GM21423 (cell line): ENCODE measurements at regions not wholly inside any gene's neighbourhood (a gene's known extent, or its start where the extent isn't known, plus 50 kb on each side); places are given as distances from the start of the nearest gene placed in this dataset.
"Not testable (repeated sequence)": the region's sequence is repeated elsewhere in the genome, so short reads cannot be mapped to it uniquely, and the experiment has no call there.

Experiments
- ATAC-seq: cut with Tn5 transposase; IDR thresholded peaks from one replicate; pipeline ENCODE4 v1.9.1; 2021; ENCODE audit warnings: mild to moderate bottlenecking, moderate library complexity; ENCODE audit not compliant: unreplicated experiment

DNA sequence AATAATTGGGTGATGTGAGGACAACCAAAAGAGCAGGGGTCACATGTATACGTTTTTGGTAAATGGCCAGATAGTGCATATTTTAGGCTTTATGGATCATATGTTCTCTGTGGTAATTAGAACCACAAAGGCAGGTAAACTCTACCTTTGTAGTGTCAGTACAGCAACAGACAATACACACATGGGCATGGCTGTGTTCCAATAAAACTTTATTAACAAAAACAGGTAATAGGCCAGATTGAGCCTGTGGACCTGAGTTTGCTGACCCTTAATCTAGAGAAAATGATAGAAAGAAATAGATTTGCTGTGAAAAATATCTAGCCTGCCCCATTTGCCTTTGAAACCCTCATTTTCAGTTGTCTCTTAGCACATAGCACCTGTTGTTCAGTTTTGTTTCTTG, 177.2 kb upstream of the CXCR4 start:
- no peak for ATAC-seq

DNA sequence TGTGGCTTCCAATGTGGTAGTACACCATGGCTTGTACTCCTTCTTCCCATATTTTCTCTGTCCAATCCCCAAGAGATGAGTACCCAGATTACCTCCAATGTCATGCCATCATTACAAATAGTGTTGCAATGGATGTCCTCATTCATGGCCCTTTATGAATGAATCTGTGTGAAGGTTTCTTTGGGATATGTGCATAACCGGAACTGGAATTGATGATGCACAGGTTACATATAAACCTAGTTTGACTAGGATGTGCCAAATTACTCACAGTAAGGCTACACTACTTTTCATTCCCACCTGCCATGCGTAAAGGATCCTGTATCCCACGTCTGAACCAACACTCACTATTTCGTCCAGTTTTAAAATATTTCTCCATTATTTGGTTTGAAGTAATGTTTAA, 173.9 kb upstream of the CXCR4 start:
- ATAC-seq = no peak

DNA sequence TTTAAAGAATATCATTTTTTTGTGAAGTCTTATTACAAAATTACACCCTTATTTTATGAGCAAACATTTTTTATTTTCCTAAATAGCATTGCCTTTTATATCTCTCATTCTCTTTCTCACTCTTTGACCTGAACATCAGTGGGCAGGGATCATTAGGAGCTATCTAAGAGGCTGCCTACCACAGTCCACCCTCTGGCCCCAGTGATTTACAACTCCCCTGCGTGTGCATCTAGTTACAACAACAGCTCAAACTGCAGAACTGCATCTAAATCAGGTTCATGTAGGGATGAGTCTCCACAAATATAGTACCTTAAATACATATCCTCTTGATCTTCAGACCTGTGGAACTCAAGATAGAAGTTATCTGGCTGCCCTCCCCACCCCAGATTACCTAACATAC, 172.4 kb upstream of the CXCR4 start:
- no peak for ATAC-seq

DNA sequence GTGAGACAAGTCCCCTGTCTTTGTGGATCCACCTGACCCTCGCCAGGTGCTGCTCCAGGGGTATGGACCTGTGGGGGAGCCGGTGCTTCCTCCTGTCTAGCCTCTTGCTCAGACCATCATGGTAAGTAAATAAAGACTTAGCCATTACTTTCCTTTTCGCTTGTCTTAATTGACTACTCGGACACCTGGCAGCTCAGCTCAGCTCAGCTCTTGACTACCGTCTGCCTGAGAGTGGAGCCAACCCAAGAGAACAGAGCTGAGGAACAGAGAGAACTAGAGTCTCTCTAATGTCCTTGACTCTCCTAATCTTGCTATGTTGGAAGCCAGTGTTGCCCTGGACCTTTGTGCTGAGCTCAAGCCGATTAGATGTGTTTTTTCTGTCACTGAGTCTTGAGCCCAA, 170.3 kb upstream of the CXCR4 start:
- ATAC-seq = no peak

DNA sequence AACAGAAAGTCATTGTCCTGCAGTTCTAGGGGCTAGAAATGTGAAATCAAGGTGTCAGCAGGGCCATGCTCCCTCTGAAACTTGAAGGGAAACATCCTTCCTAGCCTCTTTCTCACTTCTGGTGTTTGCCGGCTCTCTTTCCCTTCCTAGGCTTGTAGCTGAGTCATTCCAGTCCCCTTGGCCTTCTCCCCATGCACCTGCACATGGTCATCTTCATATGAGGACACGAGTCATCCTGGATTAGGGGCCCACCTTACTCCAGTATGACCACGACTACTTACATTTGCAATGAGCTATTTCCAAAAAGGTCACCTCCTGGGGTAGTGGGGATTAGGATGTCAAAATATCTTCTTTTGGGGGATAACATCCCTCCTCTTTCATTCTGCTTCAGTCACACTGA, 168.5 kb upstream of the CXCR4 start:
- ATAC-seq = no peak

DNA sequence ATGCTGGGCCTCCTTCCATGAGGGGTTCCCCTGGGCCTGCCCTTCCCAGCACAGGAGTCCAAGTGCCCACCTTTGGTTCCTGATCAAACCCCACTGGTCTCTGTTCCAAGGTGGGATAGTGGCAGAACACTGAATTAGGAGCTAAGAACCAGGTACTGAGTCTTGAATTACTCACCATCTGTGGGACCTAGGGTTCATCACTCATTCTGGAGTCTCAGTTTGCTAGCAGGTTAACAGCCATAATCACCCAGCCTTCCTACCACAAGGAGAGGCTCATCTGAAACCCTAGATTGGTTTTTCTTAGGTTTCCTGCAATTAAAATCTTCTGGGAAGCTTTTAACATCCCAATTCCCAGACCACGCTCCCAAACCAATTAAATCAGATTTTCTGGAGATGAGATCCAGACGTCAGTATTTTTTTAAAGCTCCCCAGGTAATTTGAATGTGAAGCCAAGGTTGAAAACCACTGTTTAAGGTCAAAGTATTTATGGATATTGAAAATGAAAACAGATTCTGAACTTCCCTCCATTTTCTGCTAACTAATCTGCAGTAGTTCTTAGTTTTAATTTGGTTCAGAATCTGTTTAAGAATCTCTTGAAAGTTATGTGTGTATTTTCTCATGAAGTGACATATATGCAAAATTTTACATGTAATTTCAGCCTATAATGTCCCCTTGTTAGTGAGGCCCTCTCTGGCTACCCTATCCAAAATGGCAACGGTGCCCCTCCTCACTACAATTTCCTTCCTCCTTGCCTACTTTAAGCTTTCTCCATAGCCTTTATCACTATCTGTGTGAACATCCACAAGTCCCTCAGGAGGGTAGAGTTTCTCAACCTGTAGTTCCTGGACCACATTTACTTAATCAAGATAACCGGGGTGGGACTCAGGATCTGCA, 166.5 kb upstream of the CXCR4 start:
- ATAC-seq = no peak

DNA sequence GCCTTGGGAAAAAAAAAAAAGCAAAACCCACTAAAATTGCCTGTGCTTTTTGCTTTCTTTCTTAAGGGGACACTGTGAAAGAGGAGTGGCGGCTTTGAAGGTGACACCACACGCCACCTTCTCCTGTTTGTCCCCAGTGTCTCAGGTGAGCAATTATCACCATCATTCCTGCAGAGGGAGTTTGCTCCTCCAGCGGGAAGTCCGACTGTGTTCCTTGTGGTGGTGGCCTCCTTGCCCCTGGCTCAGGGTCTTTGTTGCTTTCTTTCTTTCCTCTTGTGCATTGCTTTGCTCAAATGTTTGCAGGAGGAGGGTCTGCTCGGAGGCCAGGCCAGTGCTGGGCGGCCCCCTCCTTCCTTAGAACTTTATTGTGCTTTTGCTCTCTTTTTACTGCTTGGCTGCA, 164.3 kb upstream of the CXCR4 start:
- no peak for ATAC-seq

DNA sequence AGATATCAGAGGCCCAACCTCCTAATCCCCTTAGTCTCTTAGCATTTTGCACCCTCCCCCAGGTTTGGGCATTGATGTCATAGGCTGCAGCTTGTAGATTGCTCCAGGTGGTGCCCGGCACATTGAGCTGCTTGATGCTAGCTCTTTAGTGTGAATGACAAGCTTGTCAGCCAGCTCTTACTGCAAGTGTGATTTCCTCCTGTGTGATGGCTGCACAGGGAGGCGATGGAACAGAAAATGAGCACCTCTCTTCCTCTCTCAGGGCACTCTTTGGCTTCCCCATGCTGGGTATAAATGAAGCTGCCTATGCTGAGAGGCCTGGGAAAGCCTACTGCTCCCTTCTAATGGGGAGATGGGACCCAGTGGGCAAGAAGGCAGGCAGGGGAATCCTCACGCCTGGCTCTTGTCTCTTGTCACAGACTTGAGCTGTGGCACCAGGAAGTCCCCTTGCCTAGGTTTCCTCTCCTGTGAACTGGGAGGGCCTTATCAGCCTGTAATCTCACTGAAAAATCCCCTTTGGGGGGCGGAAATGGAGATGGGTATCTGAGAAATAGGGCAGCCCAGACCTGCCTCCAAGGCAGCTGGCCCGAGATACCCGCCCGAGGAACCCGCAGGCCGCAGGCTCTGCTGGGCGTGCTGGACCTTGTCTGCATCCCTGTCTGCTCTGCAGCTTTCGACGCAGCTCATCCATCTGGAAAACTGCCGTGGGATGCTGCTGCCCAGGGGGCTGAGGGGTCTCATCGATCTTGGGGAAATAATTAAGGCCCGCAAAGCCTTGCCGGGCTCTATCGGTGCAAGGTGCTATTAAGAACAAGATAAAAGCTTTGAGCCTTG, 163.5 kb upstream of the CXCR4 start:
- peak; percentile 37 for ATAC-seq

DNA sequence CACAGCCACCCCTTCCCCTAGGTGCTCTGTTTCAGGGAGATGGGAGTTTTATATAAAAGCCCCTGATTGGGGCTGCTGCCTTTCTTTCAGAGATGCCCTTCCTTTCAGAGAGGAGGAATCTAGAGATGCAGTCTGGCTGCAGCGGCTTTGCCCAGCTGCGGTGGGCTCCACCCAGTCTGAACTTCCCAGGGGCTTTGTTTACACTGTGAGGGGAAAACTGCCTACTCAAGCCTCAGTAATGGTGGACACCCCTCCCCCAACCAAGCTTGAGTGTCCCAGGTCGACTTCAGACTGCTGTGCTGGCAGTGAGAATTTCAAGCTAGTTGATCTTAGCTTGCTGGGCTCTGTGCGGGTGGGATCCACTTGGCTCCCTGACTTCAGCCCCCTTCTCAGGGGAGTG, 148.4 kb upstream of the CXCR4 start:
- ATAC-seq = not testable (repeated sequence)

DNA sequence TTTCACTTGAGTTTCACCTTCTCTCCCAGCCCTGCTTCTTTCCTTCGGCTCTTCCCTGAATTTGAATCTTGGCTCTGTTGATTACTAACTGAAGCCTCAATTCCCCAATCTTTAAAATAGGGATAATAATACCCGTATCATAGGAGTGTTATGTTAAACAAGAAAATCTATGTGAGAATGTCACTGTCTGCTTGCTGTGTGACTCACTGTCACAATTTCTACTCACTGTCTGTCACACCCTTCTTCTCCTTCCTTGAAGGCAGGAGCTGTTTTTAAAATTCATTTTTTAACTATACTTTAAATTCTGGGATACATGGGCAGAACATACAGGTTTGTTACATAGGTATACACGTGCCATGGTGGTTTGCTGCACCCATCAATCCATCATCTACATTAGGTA, 141.6 kb upstream of the CXCR4 start:
- no peak for ATAC-seq

DNA sequence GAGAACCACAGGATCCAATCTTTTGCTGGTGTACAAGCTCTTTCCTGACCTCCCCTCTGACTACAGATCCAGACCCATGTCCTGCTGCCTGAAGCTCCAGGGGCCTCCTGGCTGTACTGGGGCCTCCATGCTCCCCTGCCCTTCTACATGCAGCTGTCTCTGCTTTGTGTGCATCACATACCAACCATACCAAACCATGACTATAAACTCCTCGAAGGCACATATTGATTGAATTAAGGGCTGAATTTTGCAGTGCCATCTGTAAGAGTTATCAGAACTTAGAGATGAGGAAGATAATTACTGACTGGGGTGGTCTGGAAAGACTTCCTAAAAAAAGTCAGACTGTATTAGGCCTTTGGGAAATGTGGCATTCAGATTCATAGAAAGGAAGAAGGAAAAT, 139.9 kb upstream of the CXCR4 start:
- ATAC-seq = no peak

DNA sequence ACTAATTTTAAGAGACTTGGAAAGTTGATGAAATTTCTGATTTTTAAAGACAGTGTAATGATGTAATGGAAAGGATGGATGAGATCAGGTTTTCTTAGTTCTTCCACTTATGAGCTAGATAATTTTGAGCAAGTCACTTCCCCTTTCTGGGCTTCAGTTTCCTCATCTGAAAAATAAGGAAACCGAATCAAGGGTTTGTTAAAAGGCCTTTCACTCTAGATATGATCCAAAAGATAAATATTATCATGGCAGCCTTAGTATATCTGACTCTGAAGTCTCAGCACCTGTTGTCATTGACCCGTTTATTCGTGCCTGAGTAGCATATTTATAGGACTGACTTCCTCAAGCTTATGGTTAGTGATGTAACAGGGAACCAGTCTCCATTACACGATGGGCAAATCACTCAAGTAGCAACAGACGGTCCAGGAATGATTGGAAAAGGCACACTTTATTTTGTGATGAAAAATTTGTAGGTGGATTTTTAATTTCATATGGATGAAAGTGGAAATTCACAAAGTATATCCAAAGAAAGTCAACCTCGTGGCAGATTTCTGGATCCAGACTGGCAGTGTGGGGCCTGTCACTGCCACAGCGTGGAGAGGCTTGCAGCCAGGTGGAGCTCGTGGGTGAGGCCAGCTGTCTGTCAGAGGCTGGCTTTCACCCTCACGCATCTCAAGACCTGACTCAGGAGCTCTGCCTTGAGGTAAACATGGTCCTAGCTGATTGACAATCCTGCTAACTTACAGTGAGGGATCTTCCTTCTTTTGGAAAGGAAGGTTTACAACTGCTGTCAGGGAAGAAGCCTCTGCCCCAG, 137.9 kb upstream of the CXCR4 start:
- ATAC-seq = peak; percentile 31

DNA sequence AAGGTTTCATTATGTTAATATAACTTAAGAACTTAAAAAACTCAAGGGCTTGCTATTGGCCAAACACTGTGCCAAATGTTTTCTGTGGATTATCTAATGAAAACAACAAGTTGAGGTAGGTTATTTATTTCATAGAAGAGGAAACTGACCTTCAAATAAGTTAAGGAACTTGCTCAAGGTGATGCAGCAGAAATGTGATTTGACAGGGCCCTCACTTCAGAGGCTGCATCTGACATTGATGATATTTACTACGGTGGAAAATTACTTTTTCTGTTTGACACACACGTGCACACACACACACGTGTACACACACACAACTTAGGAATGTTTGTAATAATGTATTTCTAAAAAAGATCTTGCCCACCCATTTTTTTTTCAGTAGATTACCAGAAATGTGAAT, 137.2 kb upstream of the CXCR4 start:
- ATAC-seq = no peak

DNA sequence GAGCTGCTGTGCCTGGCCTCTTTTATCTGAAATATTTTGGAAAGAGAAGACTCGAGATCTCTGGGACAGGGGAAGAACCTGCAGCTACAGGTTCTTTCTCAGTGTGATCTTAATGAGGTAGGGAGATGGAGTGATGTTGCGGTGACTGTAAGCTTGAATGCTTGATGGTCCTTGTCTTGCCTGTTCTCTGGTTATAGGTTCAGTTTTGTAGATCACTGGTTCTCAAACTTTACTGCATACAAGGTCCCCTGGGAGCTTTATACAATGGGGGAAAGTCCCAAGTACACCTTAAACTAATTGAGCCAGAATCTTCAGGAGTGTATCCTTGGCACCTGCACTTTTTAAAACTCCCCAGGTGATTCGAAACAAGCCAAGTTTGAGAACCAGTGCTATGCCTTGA, 136.7 kb upstream of the CXCR4 start:
- no peak for ATAC-seq

DNA sequence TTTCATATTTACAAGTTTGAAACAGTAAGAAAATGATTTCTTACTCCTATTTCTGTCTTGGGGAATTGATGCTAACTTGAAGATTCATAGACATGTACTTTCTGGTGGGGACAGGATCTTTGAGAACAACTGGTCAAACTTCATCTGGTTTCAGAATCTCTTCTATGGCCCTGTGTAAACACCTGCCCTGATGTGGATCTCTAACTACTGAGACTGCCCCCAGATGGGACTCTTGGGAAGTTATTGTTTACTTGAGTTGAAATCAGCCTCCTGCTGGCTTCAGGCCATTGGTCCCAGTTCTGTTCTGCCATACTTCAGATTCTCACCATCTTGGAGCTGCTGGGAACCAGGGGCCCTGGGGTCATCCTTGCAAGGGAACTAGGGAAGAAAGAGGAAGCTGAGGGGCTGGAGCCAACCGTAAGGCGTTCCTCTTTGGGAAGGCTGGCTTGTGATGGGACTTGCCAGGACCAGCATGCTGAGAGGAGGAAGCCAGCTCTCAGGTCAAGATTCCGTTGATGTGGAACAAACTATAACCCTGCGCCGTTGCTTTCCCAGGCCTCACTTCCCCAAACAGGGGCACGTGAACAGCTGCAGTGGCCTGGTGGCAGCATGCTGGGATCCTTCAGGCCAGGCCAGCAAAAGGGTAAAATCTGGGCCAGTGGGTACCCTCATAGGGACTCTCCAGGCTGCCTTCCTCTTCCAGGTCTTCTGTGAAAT, 135.5 kb upstream of the CXCR4 start:
- peak; percentile 29 for ATAC-seq

DNA sequence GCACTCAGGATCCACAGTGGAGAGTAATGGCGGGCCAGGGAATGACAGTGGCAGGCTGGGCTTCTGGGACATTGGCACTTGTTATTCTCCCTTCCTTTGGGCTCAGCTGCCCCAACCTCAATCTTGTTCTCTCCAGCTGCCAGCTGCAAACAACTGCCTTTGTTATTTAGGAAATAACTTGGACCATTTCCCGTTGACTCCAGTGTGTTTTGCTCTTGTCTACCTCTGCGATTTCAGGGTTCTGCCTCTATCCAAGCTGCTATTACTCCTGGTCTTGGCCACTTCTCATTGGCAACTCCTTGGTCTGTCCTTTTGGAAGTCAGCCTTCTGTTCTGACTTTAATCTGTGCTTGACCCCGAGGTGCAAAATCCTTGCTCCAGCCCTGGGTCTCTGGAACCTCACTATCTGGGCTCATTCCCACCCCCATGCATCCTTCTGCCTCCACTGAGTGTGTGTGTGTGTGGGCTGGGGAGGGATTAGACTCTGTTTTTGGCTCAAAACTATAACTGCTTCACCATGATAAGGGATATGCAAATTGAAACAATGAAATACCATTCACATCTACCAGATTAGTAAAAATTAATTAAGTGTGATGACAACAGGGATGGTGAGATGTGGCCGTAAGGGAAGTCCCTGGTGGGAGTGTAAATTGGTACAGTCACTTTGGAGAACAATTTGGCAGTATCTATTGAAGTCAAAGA, 134.1 kb upstream of the CXCR4 start:
- no peak for ATAC-seq

DNA sequence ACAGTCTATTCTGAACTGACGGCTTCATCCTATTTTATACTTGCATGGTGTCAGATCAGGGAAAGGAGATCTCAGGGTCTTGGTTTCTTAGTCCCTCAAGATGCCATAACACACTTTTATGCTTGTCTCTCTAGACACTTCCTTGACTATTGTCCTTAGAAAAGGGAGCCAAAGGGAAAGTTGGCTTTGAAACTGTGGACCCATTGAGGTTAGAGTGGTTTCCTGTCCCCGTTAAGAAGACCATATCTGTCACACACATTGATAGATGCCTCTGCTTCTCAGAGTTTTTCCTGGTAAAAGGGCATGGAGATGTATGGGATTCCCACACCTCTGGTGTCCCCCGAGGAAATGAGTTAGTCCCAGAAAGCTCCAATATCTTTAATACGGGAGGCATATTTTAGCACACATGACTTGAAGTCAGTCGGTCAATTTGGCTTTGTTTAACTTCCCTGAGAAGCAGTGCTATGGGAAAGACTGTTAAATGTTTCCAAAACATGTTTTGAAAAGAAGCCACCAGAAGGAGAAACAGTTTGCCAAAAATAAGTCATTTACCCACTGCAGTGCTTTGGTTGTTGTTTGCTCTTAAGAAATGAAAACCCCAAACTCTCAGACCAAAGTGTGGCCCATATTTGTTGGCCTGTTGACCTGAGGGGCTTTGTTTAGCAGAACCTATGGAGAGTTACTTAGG, 133.4 kb upstream of the CXCR4 start:
- ATAC-seq = no peak

DNA sequence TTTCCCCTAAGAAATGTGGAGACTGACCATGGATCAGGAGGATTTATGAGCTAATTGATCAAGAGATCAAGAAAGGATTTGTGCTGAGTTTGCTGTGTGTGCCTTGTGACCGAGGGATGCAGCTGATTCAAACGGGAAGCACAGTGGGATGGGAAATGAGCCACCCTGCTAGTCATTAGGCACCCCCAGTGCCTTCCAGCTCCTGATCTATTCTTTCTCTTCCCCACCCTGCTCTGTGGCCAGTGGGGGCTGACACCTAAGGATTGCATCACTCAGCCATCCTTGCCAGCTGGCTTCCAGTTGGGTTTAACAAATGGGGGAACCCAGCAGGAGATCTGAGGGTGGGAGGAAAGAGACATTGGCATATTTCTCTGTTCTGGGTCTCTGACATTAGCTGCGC, 132.2 kb upstream of the CXCR4 start:
- ATAC-seq = no peak

DNA sequence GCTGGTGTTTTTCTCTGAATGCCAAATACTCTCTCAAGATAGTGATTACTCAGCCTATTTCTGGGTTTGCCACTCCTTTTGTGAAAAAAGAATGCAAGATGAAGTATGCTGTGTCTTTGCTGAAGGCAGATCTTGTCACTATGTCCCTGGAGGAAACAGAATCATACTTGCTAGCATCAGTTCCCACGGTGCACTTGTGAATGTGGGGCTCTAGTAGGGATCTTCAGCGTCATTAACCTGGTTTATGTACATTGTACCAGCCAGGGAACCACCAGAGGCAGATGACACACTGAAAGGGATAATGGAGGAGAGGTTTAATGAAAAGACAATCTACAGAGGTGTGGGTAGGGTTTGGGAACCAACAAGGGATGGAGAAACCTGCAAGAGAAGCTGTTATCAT, 131.0 kb upstream of the CXCR4 start:
- ATAC-seq = no peak

DNA sequence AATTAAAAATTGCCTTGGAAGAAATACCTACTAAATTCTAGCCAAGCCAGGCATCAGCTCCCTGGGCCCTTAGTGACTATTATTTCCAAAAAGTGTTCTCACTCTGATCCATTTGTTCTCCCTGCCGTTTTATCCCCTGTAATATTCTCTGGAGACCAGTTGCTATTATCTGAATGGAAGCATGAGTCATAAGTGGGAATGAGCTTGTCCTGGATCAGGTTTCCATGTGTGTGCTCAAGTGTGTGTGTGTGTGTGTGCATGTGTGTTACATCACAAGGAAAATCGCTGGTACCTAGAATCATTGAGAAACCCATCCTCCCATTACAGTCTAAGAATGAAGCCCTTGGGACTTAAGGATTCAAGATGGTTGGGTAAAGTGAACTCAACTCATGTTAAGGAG, 130.3 kb upstream of the CXCR4 start:
- no peak for ATAC-seq
